Kidney (tissue), 13 donors: ENCODE measurements at regions not wholly inside any gene's neighbourhood (a gene's known extent, or its start where the extent isn't known, plus 50 kb on each side); places are given as distances from the start of the nearest gene placed in this dataset.

Experiments
- DNase-seq, 5 donors: peaks; one replicate each; pipeline ENCODE4 v3.0.0-alpha.2; 2013 to 2020
- FAIRE-seq: peaks from 2 replicates; lab custom pipeline; 2012; peaks lifted over from hg19 to GRCh38; lab: Jason Lieb, UNC
- H3K27ac ChIP-seq, 2 donors: one replicate each; pipeline ENCODE4 v1.7.0; 2013; ENCODE audit warnings: low read depth in 2 of 2, low read length in 2 of 2, inconsistent platforms in 1 of 2
- H3K27me3 ChIP-seq: one replicate; pipeline ENCODE4 v1.7.1; 2013; ENCODE audit warnings: low read length, inconsistent platforms; ENCODE audit not compliant: control insufficient read depth, insufficient read depth
- H3K36me3 ChIP-seq, 3 donors: one replicate each; pipeline versions ENCODE4 v1.7.0 to v1.7.1; 2013; ENCODE audit warnings: low read length in 3 of 3, control low read depth in 1 of 3, inconsistent platforms in 1 of 3; ENCODE audit not compliant: insufficient read depth in 3 of 3, control insufficient read depth in 2 of 3
- H3K4me1 ChIP-seq, 3 donors: one replicate each; pipeline versions ENCODE4 v1.7.0 to v1.7.1; 2013; ENCODE audit warnings: low read length in 3 of 3, inconsistent platforms in 1 of 3, low read depth in 1 of 3; ENCODE audit not compliant: control insufficient read depth in 2 of 3, insufficient read depth in 2 of 3
- H3K4me3 ChIP-seq, 3 donors: one replicate each; pipeline versions ENCODE4 v1.7.0 to v1.8.1; 2013; ENCODE audit warnings: low read length in 3 of 3, control low read depth in 1 of 3, inconsistent platforms in 1 of 3
- H3K9ac ChIP-seq, 3 donors: one replicate each; pipeline versions ENCODE4 v1.7.0 to v1.7.1; 2013; ENCODE audit warnings: low read length in 3 of 3, control low read depth in 1 of 3, inconsistent platforms in 1 of 3
- H3K9me3 ChIP-seq, 3 donors: one replicate each; pipeline versions ENCODE4 v1.7.0 to v1.7.1; 2013; ENCODE audit warnings: low read length in 3 of 3, control low read depth in 1 of 3, inconsistent platforms in 1 of 3; ENCODE audit not compliant: control insufficient read depth in 2 of 3, insufficient read depth in 1 of 3
- intact Hi-C: fragments of 100-400 bp; cut with DNase I; formaldehyde crosslinking; loops from one replicate; pipeline ENCODE4 v1.11.1; 2022
- TF ChIP-seq, protein P1 (sequence below): IDR thresholded peaks from 3 replicates; pipeline ENCODE4 v1.5.1; 2012; ENCODE audit warnings: mild to moderate bottlenecking, moderate library complexity, borderline replicate concordance; ENCODE audit not compliant: insufficient read depth; ENCODE audit errors: extremely low read depth
- donor health status: control.
- donor health status: control.
- donor health status: control.
- donor health status: control.
- donor health status: control.
- donor health status: DM: yes; HTN: yes; CAD: no.
- donor health status: Normal renal cell carcinoma (clear cell type).

GRCh38 chr16:62967611-62968010 is 931.4 kb upstream of the CDH8 start:
- DNase-seq (no peak), FAIRE-seq (no peak)
- TF ChIP-seq, protein P1, sequence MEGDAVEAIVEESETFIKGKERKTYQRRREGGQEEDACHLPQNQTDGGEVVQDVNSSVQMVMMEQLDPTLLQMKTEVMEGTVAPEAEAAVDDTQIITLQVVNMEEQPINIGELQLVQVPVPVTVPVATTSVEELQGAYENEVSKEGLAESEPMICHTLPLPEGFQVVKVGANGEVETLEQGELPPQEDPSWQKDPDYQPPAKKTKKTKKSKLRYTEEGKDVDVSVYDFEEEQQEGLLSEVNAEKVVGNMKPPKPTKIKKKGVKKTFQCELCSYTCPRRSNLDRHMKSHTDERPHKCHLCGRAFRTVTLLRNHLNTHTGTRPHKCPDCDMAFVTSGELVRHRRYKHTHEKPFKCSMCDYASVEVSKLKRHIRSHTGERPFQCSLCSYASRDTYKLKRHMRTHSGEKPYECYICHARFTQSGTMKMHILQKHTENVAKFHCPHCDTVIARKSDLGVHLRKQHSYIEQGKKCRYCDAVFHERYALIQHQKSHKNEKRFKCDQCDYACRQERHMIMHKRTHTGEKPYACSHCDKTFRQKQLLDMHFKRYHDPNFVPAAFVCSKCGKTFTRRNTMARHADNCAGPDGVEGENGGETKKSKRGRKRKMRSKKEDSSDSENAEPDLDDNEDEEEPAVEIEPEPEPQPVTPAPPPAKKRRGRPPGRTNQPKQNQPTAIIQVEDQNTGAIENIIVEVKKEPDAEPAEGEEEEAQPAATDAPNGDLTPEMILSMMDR: no peak

GRCh38 chr16:62967163-62967562 is 930.9 kb upstream of the CDH8 start:
- peaks cover 0 to 2% (median 0%) of the 10 kb centered on the region in 3 donors for H3K4me1 ChIP-seq
- TF ChIP-seq, protein P1: no peak
- no peaks in the 10 kb centered on the region for H3K36me3 ChIP-seq
- H3K9ac ChIP-seq: no peak overlapping the region
- H3K27me3 ChIP-seq: no peaks in the 10 kb centered on the region
- no peak for DNase-seq
- no peak overlapping the region for H3K4me3 ChIP-seq
- intact Hi-C loops: no loop called here
- H3K27ac ChIP-seq: no peak overlapping the region
- no peaks in the 10 kb centered on the region for H3K9me3 ChIP-seq
- FAIRE-seq: no peak

More at GRCh38 chr16:62967611-62968010, 931.4 kb upstream of the CDH8 start:
- no peak overlapping the region for H3K9ac ChIP-seq
- peaks cover 0 to 2% (median 0%) of the 10 kb centered on the region in 3 donors for H3K4me1 ChIP-seq
- no peaks in the 10 kb centered on the region for H3K9me3 ChIP-seq
- H3K4me3 ChIP-seq: no peak overlapping the region
- intact Hi-C loops: no loop called here
- H3K36me3 ChIP-seq: no peaks in the 10 kb centered on the region
- no peak overlapping the region for H3K27ac ChIP-seq
- no peaks in the 10 kb centered on the region for H3K27me3 ChIP-seq

GRCh38 chr16:62966626-62967025 is 930.4 kb upstream of the CDH8 start:
- Histone ChIP-seq H3K27me3 (no peaks in the 10 kb centered on the region), H3K4me3 (no peak overlapping the region), H3K9ac (no peak overlapping the region), H3K4me1 (peaks cover 0 to 2% (median 0%) of the 10 kb centered on the region in 3 donors), H3K9me3 (no peaks in the 10 kb centered on the region), H3K36me3 (no peaks in the 10 kb centered on the region), H3K27ac (no peak overlapping the region)
- FAIRE-seq: no peak
- no peak for DNase-seq
- intact Hi-C loops: no loop called here
- TF ChIP-seq, protein P1: no peak

DNA sequence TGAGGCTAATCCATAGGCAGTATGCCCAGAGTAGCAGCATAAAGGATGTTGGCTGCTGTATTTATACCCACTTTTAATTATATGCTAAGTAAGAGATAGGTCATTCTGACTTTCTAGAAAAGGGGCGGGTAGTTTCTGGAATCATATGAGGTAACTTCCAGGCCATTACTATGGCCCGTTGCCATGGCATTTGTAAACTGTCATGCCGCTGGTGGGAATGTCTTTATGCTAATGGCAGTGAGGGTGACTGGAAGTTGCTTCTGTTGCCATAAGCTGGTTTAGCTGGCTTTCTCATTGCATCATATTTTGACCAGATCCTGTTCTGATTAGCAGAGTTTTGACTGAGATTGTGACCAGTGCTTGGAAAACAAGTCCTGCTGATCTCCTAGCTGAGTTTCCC is 929.6 kb upstream of the CDH8 start:
- DNase-seq (no peak), FAIRE-seq (no peak)

More for the DNA sequence above, 929.6 kb upstream of the CDH8 start:
- Histone ChIP-seq H3K4me1 (peaks cover 0 to 2% (median 0%) of the 10 kb centered on the region in 3 donors), H3K27me3 (no peaks in the 10 kb centered on the region), H3K36me3 (no peaks in the 10 kb centered on the region), H3K9me3 (no peaks in the 10 kb centered on the region), H3K4me3 (no peak overlapping the region), H3K9ac (no peak overlapping the region), H3K27ac (no peak overlapping the region)
- intact Hi-C loops: no loop called here
- TF ChIP-seq, protein P1: no peak
